ENCODE measurements at regions not wholly inside any gene's neighbourhood (a gene's known extent, or its start where the extent isn't known, plus 50 kb on each side); places are given as distances from the start of the nearest gene placed in this dataset.
"Not testable (repeated sequence)": the region's sequence is repeated elsewhere in the genome, so short reads cannot be mapped to it uniquely, and the experiment has no call there.

DNA sequence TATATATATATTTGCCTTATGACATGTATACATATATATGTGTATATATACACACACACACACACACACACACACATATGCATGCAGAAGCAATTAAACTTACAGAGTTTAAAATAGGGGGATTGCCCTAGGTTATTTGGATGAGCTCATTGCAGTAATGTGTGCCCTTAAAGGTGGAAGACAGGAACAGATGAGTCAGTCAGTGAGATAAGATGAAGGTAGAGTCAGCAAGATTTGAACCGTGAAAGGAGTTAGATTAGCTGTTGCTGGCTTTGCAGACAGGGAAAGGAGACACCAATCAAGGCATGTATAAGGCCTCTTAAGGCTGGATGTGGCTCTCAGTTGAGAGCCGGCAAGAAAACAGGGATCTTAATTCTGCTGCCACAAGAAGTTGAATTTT lies 902.4 kb upstream of the RAG2 start:
- intact Hi-C loops (cut with DNase I), result no loop called here
- no peak for DNase-seq (ENCODE audit: low spot score)

DNA sequence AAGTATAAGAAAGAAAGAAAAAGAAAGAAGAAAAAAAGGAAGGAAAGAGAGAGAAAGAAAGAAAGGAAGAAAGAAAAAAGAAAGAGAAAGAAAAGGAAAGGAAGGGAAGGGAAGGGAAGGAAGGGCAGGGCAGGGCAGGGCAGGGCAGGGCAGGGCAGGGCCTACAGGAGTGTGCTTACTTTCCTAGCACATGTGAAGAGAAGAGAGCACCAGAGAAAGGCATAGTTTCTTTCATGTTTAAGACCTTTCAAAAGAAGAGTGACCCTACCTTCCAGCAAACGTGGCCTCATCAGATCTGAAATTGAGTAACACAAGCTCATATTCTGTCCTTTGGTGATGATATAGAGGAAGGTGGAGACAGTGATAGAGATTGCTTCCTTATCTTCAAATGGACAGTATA lies 899.3 kb upstream of the RAG2 start:
- intact Hi-C loops (cut with DNase I), result no loop called here
- DNase-seq (ENCODE audit: low spot score), result no peak

DNA sequence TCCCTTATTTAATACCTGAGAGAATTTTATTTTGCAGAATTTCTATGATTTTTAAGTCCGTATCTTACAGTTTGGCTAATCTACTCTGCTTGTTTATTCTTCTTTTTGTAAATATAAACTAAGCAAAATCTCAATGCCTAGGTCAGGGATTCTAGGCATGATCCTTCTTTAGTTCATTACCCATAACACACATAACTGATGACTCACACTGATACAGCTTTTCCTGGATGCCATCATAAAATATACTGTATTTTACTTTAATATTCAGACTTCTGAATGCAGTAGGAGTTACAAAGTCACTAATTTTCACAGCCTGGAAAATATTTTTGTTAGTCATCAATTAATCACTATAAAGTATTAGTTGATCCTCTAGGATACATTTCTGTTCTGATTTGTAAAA lies 898.2 kb upstream of the RAG2 start:
- no peak for DNase-seq (ENCODE audit: low spot score)
- intact Hi-C loops (cut with DNase I), result no loop called here

GRCh38 chr11:37484298-37484697 lies 886.3 kb upstream of the RAG2 start:
- intact Hi-C loops (cut with DNase I), result no loop called here
- no peak for DNase-seq (ENCODE audit: low spot score)

DNA sequence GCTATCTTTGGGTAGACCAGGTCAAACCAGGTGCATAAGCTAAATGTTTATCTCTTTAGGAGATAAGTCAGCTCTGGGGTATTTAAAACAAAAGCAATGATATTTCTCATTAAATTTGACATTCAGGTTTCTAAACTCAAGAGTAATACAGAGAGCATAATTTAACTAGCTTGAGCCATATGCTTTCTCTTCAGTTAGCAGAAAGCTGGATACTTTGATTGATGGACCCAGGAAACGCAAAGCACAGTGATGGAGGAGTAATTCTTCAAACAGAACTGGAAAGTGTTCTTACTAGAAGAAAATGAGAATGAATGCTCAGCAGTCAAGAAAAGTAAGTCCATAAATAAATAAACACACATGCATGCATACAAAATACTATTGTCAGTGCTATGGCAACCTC lies 885.7 kb upstream of the RAG2 start:
- no peak for DNase-seq (ENCODE audit: low spot score)
- intact Hi-C loops (cut with DNase I), result no loop called here

DNA sequence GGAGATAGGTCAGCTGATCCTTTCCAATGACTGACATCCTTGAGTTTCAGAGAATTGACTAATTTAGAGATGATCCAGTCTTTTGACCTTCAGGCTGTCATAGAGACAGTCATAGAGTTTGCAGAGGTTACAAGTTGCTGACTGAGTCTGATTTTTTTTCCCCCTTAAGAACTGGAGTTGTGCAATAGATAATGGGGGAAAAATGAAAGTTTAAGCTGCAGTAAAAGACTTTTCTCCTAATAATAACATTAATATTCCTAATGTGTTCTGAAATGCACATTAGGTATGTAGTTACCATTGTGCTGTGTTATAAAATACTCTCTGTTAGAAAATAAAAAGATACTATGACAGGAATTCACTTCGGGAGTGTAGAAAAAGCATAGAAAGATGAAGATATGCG lies 876.9 kb upstream of the RAG2 start:
- no peak for DNase-seq (ENCODE audit: low spot score)
- intact Hi-C loops (cut with DNase I), result loop anchor here in 1 of 2 donors (1.0 kb wide), 1 partner anchor 29 kb away; no protein-coding TSS in a partner anchor

DNA sequence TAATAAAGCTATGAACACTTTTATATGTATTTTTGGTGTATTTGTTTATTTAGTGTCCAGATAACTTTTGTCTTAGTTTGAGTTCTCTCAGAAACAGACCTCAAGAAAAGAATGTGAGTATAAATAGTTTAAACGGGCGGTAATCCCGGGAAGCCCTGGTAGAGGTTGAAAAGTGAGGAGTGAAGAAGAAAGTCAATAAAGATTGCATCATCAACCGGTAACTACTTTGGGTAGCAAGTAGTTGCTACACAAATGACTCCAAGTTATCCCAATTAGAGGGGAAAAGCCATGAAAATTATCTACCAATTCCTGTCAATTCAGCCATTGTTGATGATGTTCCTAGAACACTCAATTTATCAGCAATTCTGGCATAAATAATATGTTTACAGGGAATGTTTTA lies 870.3 kb upstream of the RAG2 start:
- DNase-seq (ENCODE audit: low spot score), result no peak
- intact Hi-C loops (cut with DNase I), result no loop called here

DNA sequence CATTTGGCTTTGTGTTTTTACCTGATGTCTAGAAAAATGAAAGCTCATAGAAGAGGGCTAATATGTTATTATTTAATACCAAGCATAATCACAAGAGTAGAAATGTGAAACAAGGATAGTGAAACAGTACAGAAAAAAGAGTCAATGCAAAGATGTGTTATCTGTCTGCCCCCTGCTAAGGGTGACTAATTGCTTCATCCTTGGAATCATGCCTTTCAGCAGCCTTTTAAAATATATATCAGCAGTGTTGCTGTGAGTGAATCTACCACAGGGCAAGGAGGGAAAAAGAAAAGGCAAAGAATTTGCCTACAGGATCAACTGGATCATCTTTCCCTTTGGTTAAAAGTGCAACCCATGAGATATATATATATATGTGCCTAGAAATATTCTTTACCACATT lies 867.2 kb upstream of the RAG2 start:
- DNase-seq (ENCODE audit: low spot score), result no peak

GRCh38 chr11:37459456-37459855 lies 861.4 kb upstream of the RAG2 start:
- DNase-seq (ENCODE audit: low spot score), result no peak
- intact Hi-C loops (cut with DNase I), result no loop called here

More for the DNA sequence above, 867.2 kb upstream of the RAG2 start:
- intact Hi-C loops (cut with DNase I), result no loop called here

GRCh38 chr11:37456746-37457145 lies 858.7 kb upstream of the RAG2 start:
- DNase-seq (ENCODE audit: low spot score), result no peak
- intact Hi-C loops (cut with DNase I), result no loop called here

DNA sequence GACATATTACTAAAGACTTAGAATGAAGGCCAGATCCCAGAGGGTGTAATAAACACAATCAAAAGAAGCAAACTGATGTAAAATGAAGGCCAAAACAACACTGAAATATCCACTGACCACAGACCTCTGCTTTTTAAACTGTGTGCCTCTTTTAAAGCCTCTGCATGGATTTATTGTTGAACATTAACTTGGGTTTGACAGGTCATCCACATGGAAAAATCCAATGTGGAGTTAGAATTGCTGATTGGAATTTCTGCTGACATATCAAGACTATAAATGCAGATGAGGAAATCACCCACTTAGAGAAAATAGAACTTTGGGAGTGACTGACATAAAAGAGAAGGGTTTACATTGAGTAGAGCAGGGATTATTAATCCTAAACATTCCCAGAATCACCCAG lies 853.9 kb upstream of the RAG2 start:
- no peak for DNase-seq (ENCODE audit: low spot score)
- intact Hi-C loops (cut with DNase I), result no loop called here

DNA sequence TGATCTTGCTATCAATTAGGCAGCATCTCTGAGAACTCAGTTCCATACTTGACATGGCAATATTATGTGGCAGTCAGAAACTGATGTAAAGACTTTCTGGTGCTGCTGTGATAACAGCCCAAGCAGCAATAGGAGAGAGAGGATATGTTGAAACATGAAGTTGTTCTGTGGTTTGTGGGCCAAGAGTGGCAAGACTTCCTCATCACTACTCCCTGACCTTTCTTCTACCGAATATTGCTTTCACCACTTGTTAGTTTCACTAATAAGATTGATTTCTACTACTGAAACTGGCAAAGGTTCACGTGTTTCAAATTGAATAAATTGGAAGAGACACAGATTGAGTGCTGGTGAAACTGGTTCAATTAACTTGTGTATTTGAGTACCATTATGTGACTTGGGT lies 852.6 kb upstream of the RAG2 start:
- intact Hi-C loops (cut with DNase I), result no loop called here
- no peak for DNase-seq (ENCODE audit: low spot score)

DNA sequence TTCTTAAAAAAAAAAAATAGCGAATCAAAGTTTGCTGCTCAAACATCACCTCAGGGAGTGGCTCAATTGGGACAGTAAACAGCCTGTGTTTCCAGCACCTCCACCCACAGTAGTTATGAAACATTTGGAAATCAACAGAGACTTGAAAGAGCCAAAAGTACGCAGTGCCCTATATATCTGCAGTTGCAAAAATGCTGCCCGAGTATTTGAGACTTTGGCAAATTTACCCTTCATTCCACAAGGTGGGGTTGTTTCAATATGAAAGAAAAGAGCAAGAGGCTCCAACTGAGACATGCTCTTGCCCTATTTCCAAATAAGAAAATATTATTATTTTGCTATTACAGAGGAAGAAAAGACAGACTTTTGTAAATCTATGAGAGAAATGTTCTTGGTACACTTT lies 851.1 kb upstream of the RAG2 start:
- no peak for DNase-seq (ENCODE audit: low spot score)
- intact Hi-C loops (cut with DNase I), result no loop called here

GRCh38 chr11:37442576-37442975 lies 844.5 kb upstream of the RAG2 start:
- no peak for DNase-seq (ENCODE audit: low spot score)
- intact Hi-C loops (cut with DNase I), result no loop called here

DNA sequence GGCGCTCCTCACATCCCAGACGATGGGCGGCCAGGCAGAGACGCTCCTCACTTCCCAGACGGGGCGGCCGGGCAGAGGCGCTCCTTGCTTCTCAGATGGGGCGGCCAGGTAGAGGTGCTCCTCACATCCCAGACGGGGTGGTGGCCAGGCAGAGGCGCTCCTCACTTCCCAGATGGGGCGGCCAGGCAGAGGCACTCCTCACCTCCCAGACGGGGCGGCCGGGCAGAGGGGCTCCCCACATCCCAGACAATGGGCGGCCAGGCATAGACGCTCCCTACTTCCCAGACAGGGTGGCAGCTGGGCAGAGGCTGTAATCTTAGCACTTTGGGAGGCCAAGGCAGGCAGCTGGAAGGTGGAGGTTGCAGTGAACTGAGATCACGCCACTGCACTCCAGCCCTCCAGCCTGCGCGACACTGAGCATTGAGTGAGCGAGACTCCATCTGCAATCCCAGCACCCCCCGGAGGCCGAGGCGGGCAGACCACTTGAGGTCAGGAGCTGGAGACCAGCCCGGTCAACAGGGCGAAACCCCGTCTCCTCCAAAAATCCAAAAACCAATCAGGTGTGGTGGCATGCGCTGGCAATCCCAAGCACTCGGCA lies 833.7 kb upstream of the RAG2 start:
- intact Hi-C loops (cut with DNase I); DNase-seq (ENCODE audit: low spot score): not testable (repeated sequence)

- intact Hi-C loops (cut with DNase I); DNase-seq (ENCODE audit: low spot score): not testable (repeated sequence)
Measured at GRCh38 chr11:37430966-37431632, 833.1 kb upstream of the RAG2 start.

- DNase-seq (ENCODE audit: low spot score), result no peak
- intact Hi-C loops (cut with DNase I), result no loop called here
Measured at GRCh38 chr11:37422511-37422910, 824.5 kb upstream of the RAG2 start.

DNA sequence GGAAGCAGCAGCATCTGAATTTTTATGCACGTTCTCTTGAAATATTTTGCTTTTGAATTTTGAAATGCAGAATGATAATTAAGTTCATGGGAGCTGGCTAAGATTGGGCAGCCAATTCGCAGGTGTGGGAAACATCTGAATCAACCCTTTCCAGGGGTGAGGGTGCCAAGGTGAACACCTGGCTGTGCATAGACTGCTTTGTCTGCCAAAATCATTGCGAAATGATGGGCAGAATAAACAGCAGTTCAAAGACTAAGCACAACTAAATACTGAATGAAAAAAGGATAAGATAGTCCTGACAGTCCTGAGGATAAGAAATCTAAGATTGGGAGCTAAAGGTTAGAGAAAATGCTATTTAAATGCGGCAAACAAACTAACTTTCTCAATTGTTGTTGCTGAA lies 813.3 kb upstream of the RAG2 start:
- intact Hi-C loops (cut with DNase I), result no loop called here
- DNase-seq (ENCODE audit: low spot score), result no peak

GRCh38 chr11:37409124-37409523 lies 811.1 kb upstream of the RAG2 start:
- DNase-seq (ENCODE audit: low spot score), result no peak
- intact Hi-C loops (cut with DNase I), result no loop called here

DNA sequence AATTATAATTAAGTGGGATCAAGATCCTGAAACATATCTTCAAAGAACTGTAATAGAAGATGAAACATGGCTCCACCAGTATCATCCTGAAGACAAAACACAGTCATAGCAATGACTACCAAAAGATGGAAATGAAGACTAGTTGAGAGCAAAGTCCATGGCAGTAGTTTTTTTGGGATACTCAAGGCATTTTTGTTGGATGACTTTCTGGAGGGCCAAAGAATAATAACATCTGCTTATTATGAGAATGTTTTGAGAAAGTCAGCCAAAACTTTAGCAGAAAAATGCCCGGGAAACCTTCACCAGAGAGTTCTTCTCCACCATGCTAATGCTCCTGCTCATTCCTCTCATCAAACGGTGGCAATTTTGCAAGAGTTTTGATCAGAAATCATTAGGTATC lies 809.4 kb upstream of the RAG2 start:
- no peak for DNase-seq (ENCODE audit: low spot score)
- intact Hi-C loops (cut with DNase I), result no loop called here

DNA sequence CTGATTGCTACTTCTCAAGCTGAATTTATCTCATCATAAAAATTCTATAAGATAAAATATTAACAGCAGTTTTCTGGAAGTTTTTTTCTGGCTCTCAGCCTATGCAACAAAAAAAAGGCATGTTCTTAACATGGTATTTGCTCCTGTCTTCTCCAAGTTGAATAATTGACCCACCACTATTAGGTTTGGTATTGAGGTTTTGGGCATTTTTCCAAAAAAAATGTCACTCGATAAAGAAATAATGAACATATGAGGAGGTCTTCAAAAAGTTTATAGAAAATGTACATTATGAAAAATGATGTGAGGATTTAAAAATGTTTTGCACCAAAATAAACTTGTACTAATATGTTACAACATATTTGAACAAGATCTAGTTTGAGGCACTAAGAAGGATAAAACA lies 808.6 kb upstream of the RAG2 start:
- intact Hi-C loops (cut with DNase I), result no loop called here
- no peak for DNase-seq (ENCODE audit: low spot score)

GRCh38 chr11:37404231-37404630 lies 806.2 kb upstream of the RAG2 start:
- DNase-seq (ENCODE audit: low spot score), result no peak
- intact Hi-C loops (cut with DNase I), result no loop called here

All from posterior vena cava (tissue), 2 donors.